Spleen (tissue), 7 donors: ENCODE measurements at regions not wholly inside any gene's neighbourhood (a gene's known extent, or its start where the extent isn't known, plus 50 kb on each side); places are given as distances from the start of the nearest gene placed in this dataset.
"Not testable (repeated sequence)": the region's sequence is repeated elsewhere in the genome, so short reads cannot be mapped to it uniquely, and the experiment has no call there.

Source experiments
- POLR2A ChIP-seq, 3 donors: fragments of 450-650 bp; IDR thresholded peaks; one replicate each; pipeline ENCODE4 v1.5.1; 2017; ENCODE audit warnings: antibody characterized with exemption in 3 of 3, mild to moderate bottlenecking in 1 of 3
- POLR2AphosphoS5 ChIP-seq, 3 donors: sonication (generic); formaldehyde crosslinking; IDR thresholded peaks; one replicate each; pipeline ENCODE4 v1.5.1; 2017; ENCODE audit warnings: antibody characterized with exemption in 3 of 3
- TF ChIP-seq, protein P1 (sequence below), 11 experiments: fragments of 200-600 bp in 7 of 11; fragments of 450-650 bp in 4 of 11; sonication (generic) in 4 of 11; IDR thresholded peaks in 8 of 11; conservative IDR thresholded peaks in 3 of 11; 1 replicate in 7 of 11; 2 replicates in 4 of 11; pipeline versions ENCODE4 v1.4.0 to v1.8.0; 2016 to 2021; ENCODE audit warnings: antibody characterized with exemption in 11 of 11, inconsistent platforms in 4 of 11, mild to moderate bottlenecking in 1 of 11
- donor health status: DM: no; HTN: no; CAD: no; lungs with moderate emphysema.
- donor health status: DM: no; HTN: no; CAD: no.
- donor health status: DM: no; HTN: no; CAD: no.

DNA sequence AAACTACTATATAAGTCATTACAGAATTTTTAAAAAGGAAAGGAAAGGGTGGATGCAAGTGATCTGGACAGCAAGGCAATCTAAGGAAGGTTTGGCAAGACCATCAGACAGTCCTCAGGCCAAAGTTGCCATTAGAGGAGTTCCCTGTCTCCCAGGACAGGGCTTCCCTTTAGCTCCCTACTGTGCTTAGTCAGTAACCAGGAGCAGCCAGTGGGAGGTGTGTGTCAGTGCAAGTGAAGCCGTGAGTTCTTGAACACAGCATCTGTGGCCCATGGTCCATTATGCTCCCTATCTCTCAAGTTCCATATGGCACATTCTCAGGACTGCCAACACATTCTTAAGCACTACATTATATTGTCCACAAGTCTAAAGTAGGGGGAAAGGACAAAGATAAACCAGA is 175.2 kb upstream of the FAM174A start:
- TF ChIP-seq, protein P1, sequence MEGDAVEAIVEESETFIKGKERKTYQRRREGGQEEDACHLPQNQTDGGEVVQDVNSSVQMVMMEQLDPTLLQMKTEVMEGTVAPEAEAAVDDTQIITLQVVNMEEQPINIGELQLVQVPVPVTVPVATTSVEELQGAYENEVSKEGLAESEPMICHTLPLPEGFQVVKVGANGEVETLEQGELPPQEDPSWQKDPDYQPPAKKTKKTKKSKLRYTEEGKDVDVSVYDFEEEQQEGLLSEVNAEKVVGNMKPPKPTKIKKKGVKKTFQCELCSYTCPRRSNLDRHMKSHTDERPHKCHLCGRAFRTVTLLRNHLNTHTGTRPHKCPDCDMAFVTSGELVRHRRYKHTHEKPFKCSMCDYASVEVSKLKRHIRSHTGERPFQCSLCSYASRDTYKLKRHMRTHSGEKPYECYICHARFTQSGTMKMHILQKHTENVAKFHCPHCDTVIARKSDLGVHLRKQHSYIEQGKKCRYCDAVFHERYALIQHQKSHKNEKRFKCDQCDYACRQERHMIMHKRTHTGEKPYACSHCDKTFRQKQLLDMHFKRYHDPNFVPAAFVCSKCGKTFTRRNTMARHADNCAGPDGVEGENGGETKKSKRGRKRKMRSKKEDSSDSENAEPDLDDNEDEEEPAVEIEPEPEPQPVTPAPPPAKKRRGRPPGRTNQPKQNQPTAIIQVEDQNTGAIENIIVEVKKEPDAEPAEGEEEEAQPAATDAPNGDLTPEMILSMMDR (IDR thresholded peaks at IDR 0.05 in 8 of 11, conservative IDR thresholded peaks at IDR 0.05 in 3 of 11): not testable (repeated sequence)
- not testable (repeated sequence) for TF ChIP-seq POLR2A, POLR2AphosphoS5 (IDR thresholded peaks at IDR 0.05)
